ENCODE measurements at regions not wholly inside any gene's neighbourhood (a gene's known extent, or its start where the extent isn't known, plus 50 kb on each side); places are given as distances from the start of the nearest gene placed in this dataset.

- TF ChIP-seq ZNF274 (IDR thresholded peaks at IDR 0.05; ENCODE audit: borderline replicate concordance, extremely low read depth, low read length) (no peak), CEBPB (IDR thresholded peaks at IDR 0.05; ENCODE audit: low read depth, low read length) (no peak), CTCF (IDR thresholded peaks at IDR 0.05; ENCODE audit: control extremely low read depth in 1 of 3, insufficient read depth in 1 of 3, low read depth in 1 of 3, low read length in 3 of 3) (no peak), POLR2AphosphoS5 (IDR thresholded peaks at IDR 0.05; ENCODE audit: low read depth, low read length) (no peak), TBP (IDR thresholded peaks at IDR 0.05; ENCODE audit: low read depth, low read length) (no peak), MAX (IDR thresholded peaks at IDR 0.05) (no peak), JUN (IDR thresholded peaks at IDR 0.05; ENCODE audit: low read depth, low read length) (no peak), CTBP2 (IDR thresholded peaks at IDR 0.05; ENCODE audit: borderline replicate concordance, insufficient read depth, insufficient read length, low read length) (no peak), ATF3 (IDR thresholded peaks at IDR 0.05; ENCODE audit: insufficient read depth, low read depth, low read length) (no peak), TAF1 (IDR thresholded peaks at IDR 0.05; ENCODE audit: low read depth, low read length) (no peak), BRCA1 (IDR thresholded peaks at IDR 0.05; ENCODE audit: low read depth, low read length) (no peak)
Observed at GRCh38 chr20:59498291-59498690, 106.0 kb upstream of the PHACTR3 start.
